Stimulated activated memory B cell treated with anti-CD40 and anti-IgM and Interleukin-4, amounts not matched to agents 10 μg/mL and 1 μg/mL and 100 μg/mL, for 72 hours (primary cell): ENCODE measurements at regions not wholly inside any gene's neighbourhood (a gene's known extent, or its start where the extent isn't known, plus 50 kb on each side); places are given as distances from the start of the nearest gene placed in this dataset.

Experiments
- ATAC-seq: fragments of 150-1000 bp; cut with Tn5 transposase; 2 replicates; pipeline ENCODE4 v1.10.0; 2021
- H3K27ac Mint-ChIP-seq: one replicate; pipeline ENCODE4 v1.8.0; 2022; ENCODE audit warnings: mild to moderate bottlenecking, mixed read lengths
- H3K27me3 Mint-ChIP-seq: one replicate; pipeline ENCODE4 v1.8.0; 2022; ENCODE audit warnings: mixed read lengths
- H3K36me3 Mint-ChIP-seq: one replicate; pipeline ENCODE4 v1.8.0; 2022; ENCODE audit warnings: mixed read lengths
- H3K4me1 Mint-ChIP-seq: one replicate; pipeline ENCODE4 v1.8.0; 2022; ENCODE audit warnings: mixed read lengths
- H3K4me3 Mint-ChIP-seq: one replicate; pipeline ENCODE4 v1.8.0; 2022; ENCODE audit warnings: mild to moderate bottlenecking, moderate library complexity, mixed read lengths
- H3K9me3 Mint-ChIP-seq: one replicate; pipeline ENCODE4 v1.8.0; 2022; ENCODE audit warnings: mixed read lengths

GRCh38 chr4:13852411-13852810 is 224.9 kb upstream of the BOD1L1 start:
- ATAC-seq, result no peak
- H3K27me3 Mint-ChIP-seq, result no peaks in the 10 kb centered on the region
- peaks cover 10% of the 10 kb centered on the region for H3K4me1 Mint-ChIP-seq
- H3K36me3 Mint-ChIP-seq, result no peaks in the 10 kb centered on the region
- no peak overlapping the region for H3K4me3 Mint-ChIP-seq
- H3K9me3 Mint-ChIP-seq, result peaks cover 5% of the 10 kb centered on the region
- no peak overlapping the region for H3K27ac Mint-ChIP-seq

GRCh38 chr4:13856387-13856786 is 228.9 kb upstream of the BOD1L1 start:
- H3K27me3 Mint-ChIP-seq, result no peaks in the 10 kb centered on the region
- no peak for ATAC-seq
- no peak overlapping the region for H3K27ac Mint-ChIP-seq
- no peaks in the 10 kb centered on the region for H3K4me1 Mint-ChIP-seq
- no peaks in the 10 kb centered on the region for H3K9me3 Mint-ChIP-seq
- no peak overlapping the region for H3K4me3 Mint-ChIP-seq
- H3K36me3 Mint-ChIP-seq, result no peaks in the 10 kb centered on the region

- Mint-ChIP-seq H3K4me3 (no peak overlapping the region), H3K9me3 (peaks cover 3% of the 10 kb centered on the region), H3K27me3 (no peaks in the 10 kb centered on the region), H3K36me3 (no peaks in the 10 kb centered on the region), H3K4me1 (no peaks in the 10 kb centered on the region), H3K27ac (no peak overlapping the region)
- ATAC-seq, result no peak
Observed at GRCh38 chr4:13857397-13857796, 229.9 kb upstream of the BOD1L1 start.

- no peaks in the 10 kb centered on the region for H3K4me1 Mint-ChIP-seq
Observed at GRCh38 chr4:13857800-13858199, 230.3 kb upstream of the BOD1L1 start.

GRCh38 chr4:13859423-13859822 is 231.9 kb upstream of the BOD1L1 start:
- H3K27me3 Mint-ChIP-seq, result no peaks in the 10 kb centered on the region
- H3K9me3 Mint-ChIP-seq, result peaks cover 12% of the 10 kb centered on the region
- H3K36me3 Mint-ChIP-seq, result no peaks in the 10 kb centered on the region
- H3K4me3 Mint-ChIP-seq, result no peak overlapping the region
- no peaks in the 10 kb centered on the region for H3K4me1 Mint-ChIP-seq
- H3K27ac Mint-ChIP-seq, result no peak overlapping the region
- ATAC-seq, result no peak

More at GRCh38 chr4:13857800-13858199, 230.3 kb upstream of the BOD1L1 start:
- peaks cover 7% of the 10 kb centered on the region for H3K9me3 Mint-ChIP-seq
- no peak for ATAC-seq
- no peak overlapping the region for H3K4me3 Mint-ChIP-seq
- no peak overlapping the region for H3K27ac Mint-ChIP-seq
- no peaks in the 10 kb centered on the region for H3K27me3 Mint-ChIP-seq
- H3K36me3 Mint-ChIP-seq, result no peaks in the 10 kb centered on the region

- Mint-ChIP-seq H3K4me1 (no peaks in the 10 kb centered on the region), H3K36me3 (no peaks in the 10 kb centered on the region), H3K27ac (no peak overlapping the region), H3K4me3 (no peak overlapping the region), H3K9me3 (peaks cover 16% of the 10 kb centered on the region), H3K27me3 (no peaks in the 10 kb centered on the region)
- no peak for ATAC-seq
Observed at GRCh38 chr4:13860126-13860525, 232.6 kb upstream of the BOD1L1 start.

- Mint-ChIP-seq H3K36me3 (no peaks in the 10 kb centered on the region), H3K9me3 (peaks cover 16% of the 10 kb centered on the region), H3K4me3 (no peak overlapping the region), H3K27me3 (no peaks in the 10 kb centered on the region), H3K27ac (no peak overlapping the region), H3K4me1 (no peaks in the 10 kb centered on the region)
- ATAC-seq, result no peak
Observed at GRCh38 chr4:13865871-13866669, 238.5 kb upstream of the BOD1L1 start.

GRCh38 chr4:13866881-13867280 is 239.4 kb upstream of the BOD1L1 start:
- no peaks in the 10 kb centered on the region for H3K4me1 Mint-ChIP-seq
- H3K9me3 Mint-ChIP-seq, result peaks cover 16% of the 10 kb centered on the region
- no peaks in the 10 kb centered on the region for H3K36me3 Mint-ChIP-seq
- H3K27ac Mint-ChIP-seq, result no peak overlapping the region
- ATAC-seq, result no peak
- no peak overlapping the region for H3K4me3 Mint-ChIP-seq
- H3K27me3 Mint-ChIP-seq, result no peaks in the 10 kb centered on the region

GRCh38 chr4:13872155-13872554 is 244.6 kb upstream of the BOD1L1 start:
- no peaks in the 10 kb centered on the region for H3K9me3 Mint-ChIP-seq
- H3K27me3 Mint-ChIP-seq, result peaks cover 10% of the 10 kb centered on the region
- H3K4me3 Mint-ChIP-seq, result no peak overlapping the region
- no peaks in the 10 kb centered on the region for H3K4me1 Mint-ChIP-seq
- H3K36me3 Mint-ChIP-seq, result no peaks in the 10 kb centered on the region
- H3K27ac Mint-ChIP-seq, result no peak overlapping the region
- ATAC-seq, result no peak

- no peak for ATAC-seq
- no peak overlapping the region for H3K27ac Mint-ChIP-seq
- H3K36me3 Mint-ChIP-seq, result no peaks in the 10 kb centered on the region
- H3K27me3 Mint-ChIP-seq, result peaks cover 10% of the 10 kb centered on the region
- H3K4me1 Mint-ChIP-seq, result no peaks in the 10 kb centered on the region
- no peaks in the 10 kb centered on the region for H3K9me3 Mint-ChIP-seq
- H3K4me3 Mint-ChIP-seq, result no peak overlapping the region
Observed at GRCh38 chr4:13872955-13873354, 245.4 kb upstream of the BOD1L1 start.

- no peak overlapping the region for H3K4me3 Mint-ChIP-seq
- no peak for ATAC-seq
- no peaks in the 10 kb centered on the region for H3K9me3 Mint-ChIP-seq
- H3K36me3 Mint-ChIP-seq, result no peaks in the 10 kb centered on the region
- H3K27me3 Mint-ChIP-seq, result peaks cover 10% of the 10 kb centered on the region
- no peaks in the 10 kb centered on the region for H3K4me1 Mint-ChIP-seq
- H3K27ac Mint-ChIP-seq, result no peak overlapping the region
Observed at GRCh38 chr4:13875181-13875580, 247.7 kb upstream of the BOD1L1 start.

- ATAC-seq, result no peak
- H3K27ac Mint-ChIP-seq, result no peak overlapping the region
- H3K4me1 Mint-ChIP-seq, result no peaks in the 10 kb centered on the region
- no peaks in the 10 kb centered on the region for H3K36me3 Mint-ChIP-seq
- H3K4me3 Mint-ChIP-seq, result no peak overlapping the region
- H3K27me3 Mint-ChIP-seq, result peaks cover 10% of the 10 kb centered on the region
- H3K9me3 Mint-ChIP-seq, result no peaks in the 10 kb centered on the region
Observed at GRCh38 chr4:13876131-13876530, 248.6 kb upstream of the BOD1L1 start.

GRCh38 chr4:13876940-13877339 is 249.4 kb upstream of the BOD1L1 start:
- no peak for ATAC-seq
- peaks cover 3% of the 10 kb centered on the region for H3K4me1 Mint-ChIP-seq
- H3K4me3 Mint-ChIP-seq, result no peak overlapping the region
- no peaks in the 10 kb centered on the region for H3K36me3 Mint-ChIP-seq
- no peak overlapping the region for H3K27ac Mint-ChIP-seq
- peaks cover 10% of the 10 kb centered on the region for H3K27me3 Mint-ChIP-seq
- H3K9me3 Mint-ChIP-seq, result no peaks in the 10 kb centered on the region

GRCh38 chr4:13877626-13878025 is 250.1 kb upstream of the BOD1L1 start:
- Mint-ChIP-seq H3K4me1 (peaks cover 8% of the 10 kb centered on the region), H3K36me3 (no peaks in the 10 kb centered on the region), H3K9me3 (no peaks in the 10 kb centered on the region), H3K27ac (no peak overlapping the region), H3K4me3 (no peak overlapping the region), H3K27me3 (peaks cover 10% of the 10 kb centered on the region)
- ATAC-seq, result no peak

- Mint-ChIP-seq H3K36me3 (no peaks in the 10 kb centered on the region), H3K4me1 (peaks cover 8% of the 10 kb centered on the region), H3K27me3 (no peaks in the 10 kb centered on the region), H3K9me3 (no peaks in the 10 kb centered on the region), H3K4me3 (no peak overlapping the region), H3K27ac (no peak overlapping the region)
- ATAC-seq, result no peak
Observed at GRCh38 chr4:13881892-13882291, 254.4 kb upstream of the BOD1L1 start.

GRCh38 chr4:13887010-13887409 is 259.5 kb upstream of the BOD1L1 start:
- no peak overlapping the region for H3K4me3 Mint-ChIP-seq
- H3K36me3 Mint-ChIP-seq, result no peaks in the 10 kb centered on the region
- no peaks in the 10 kb centered on the region for H3K27me3 Mint-ChIP-seq
- no peak for ATAC-seq
- H3K4me1 Mint-ChIP-seq, result peaks cover 4% of the 10 kb centered on the region
- no peak overlapping the region for H3K27ac Mint-ChIP-seq
- H3K9me3 Mint-ChIP-seq, result no peaks in the 10 kb centered on the region
